ENCODE measurements at regions not wholly inside any gene's neighbourhood (a gene's known extent, or its start where the extent isn't known, plus 50 kb on each side); places are given as distances from the start of the nearest gene placed in this dataset.

GRCh38 chr5:125823572-125823971, 599.6 kb upstream of the GRAMD2B start:
- DNase-seq (ENCODE audit: extremely low spot score): no peak
- ChIA-PET CTCF (interaction anchor here (1.1 to 1.4 kb wide), 2 partner anchors 9 to 11 kb away, joined by 5 read pairs; no protein-coding TSS in a partner anchor), POLR2A (no interaction called here)
- no peak for TF ChIP-seq CTCF (IDR thresholded peaks at IDR 0.05; ENCODE audit: control extremely low read depth, extremely low read depth, low read depth, missing control alignments)

GRCh38 chr5:125826214-125826613, 597.0 kb upstream of the GRAMD2B start:
- DNase-seq (ENCODE audit: extremely low spot score): no peak
- POLR2A ChIA-PET: no interaction called here
- no peak for TF ChIP-seq CTCF (IDR thresholded peaks at IDR 0.05; ENCODE audit: control extremely low read depth, extremely low read depth, low read depth, missing control alignments)
- CTCF ChIA-PET: no interaction called here

DNA sequence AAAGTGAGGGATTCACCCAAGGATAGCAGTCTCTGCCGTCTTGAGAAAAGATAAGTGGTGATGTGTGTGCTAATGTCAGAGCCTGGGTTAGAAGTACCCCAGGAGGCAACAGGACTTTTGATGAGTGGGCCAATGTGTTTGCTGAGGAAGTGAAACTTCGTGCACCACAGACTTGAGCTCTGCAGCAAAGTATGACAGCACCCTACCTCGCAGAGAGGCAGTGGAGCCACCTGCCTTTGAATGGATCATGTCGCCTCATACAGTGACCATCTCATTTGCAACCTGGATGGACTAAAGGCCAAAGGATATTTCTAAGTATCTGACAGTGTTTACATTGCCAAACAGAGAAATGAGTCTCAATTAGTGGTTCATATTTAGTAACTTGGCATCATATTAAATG, 593.9 kb upstream of the GRAMD2B start:
- TF ChIP-seq CTCF (IDR thresholded peaks at IDR 0.05; ENCODE audit: control extremely low read depth, extremely low read depth, low read depth, missing control alignments): no peak
- CTCF ChIA-PET: no interaction called here
- DNase-seq (ENCODE audit: extremely low spot score): peak; percentile 18
- POLR2A ChIA-PET: no interaction called here

- DNase-seq (ENCODE audit: extremely low spot score): no peak
- no peak for TF ChIP-seq CTCF (IDR thresholded peaks at IDR 0.05; ENCODE audit: control extremely low read depth, extremely low read depth, low read depth, missing control alignments)
- POLR2A ChIA-PET: no interaction called here
- CTCF ChIA-PET: interaction anchor here (1.6 kb wide), 1 partner anchor 10 kb away, joined by 5 read pairs; no protein-coding TSS in a partner anchor
These were observed 589.8 kb upstream of the GRAMD2B start for GRCh38 chr5:125833398-125833797.

DNA sequence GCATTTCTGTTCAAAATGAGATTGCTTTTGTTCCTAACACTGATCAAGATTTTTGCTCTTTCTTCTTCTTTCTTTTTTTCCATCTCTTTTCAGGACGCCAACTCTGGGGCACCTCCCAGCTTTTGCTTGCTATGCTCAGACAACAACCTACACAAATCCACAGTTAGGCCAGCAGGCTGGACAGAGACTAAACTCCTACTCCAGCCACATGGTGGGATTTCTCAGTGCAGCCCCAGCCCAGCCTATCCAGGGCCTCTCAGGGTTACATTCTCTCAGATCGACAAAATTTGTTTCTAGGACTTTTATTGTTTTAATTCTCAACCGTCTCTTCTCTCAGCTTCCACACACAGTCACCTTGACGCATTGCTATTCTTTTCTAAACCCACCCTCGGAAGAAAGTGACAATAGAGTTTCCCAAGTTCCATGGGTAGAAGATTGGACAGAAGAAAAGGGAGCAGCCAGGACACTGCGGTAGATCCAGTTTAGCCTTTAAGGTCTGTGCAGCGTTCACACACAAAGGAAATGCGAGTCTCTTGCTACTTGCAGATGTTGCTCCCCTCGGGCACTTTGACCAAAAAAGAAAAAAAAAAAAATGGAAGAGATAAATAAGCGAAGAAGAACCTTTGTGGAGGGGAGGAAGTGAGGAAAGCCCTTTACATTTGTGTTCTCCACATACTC, 588.6 kb upstream of the GRAMD2B start:
- POLR2A ChIA-PET: no interaction called here
- CTCF ChIA-PET: interaction anchor here (1.2 to 1.3 kb wide), 2 partner anchors 10 to 12 kb away, joined by 3 to 5 read pairs; no protein-coding TSS in a partner anchor

More for the DNA sequence above, 588.6 kb upstream of the GRAMD2B start:
- no peak for TF ChIP-seq CTCF (IDR thresholded peaks at IDR 0.05; ENCODE audit: control extremely low read depth, extremely low read depth, low read depth, missing control alignments)
- DNase-seq (ENCODE audit: extremely low spot score): no peak

All from GM10248 (cell line).